SIG-M5 treated with dmso at 0.1 percent for 504 hours (cell line): ENCODE measurements at regions not wholly inside any gene's neighbourhood (a gene's known extent, or its start where the extent isn't known, plus 50 kb on each side); places are given as distances from the start of the nearest gene placed in this dataset.

Source experiments
- DNase-seq: peaks from one replicate; lab custom pipeline; 2025; ENCODE audit not compliant: unreplicated experiment; lab: John Stamatoyannopoulos, UW

GRCh38 chr15:87591582-87591981, 665.0 kb downstream of the NTRK3 start:
- DNase-seq, result no peak

DNA sequence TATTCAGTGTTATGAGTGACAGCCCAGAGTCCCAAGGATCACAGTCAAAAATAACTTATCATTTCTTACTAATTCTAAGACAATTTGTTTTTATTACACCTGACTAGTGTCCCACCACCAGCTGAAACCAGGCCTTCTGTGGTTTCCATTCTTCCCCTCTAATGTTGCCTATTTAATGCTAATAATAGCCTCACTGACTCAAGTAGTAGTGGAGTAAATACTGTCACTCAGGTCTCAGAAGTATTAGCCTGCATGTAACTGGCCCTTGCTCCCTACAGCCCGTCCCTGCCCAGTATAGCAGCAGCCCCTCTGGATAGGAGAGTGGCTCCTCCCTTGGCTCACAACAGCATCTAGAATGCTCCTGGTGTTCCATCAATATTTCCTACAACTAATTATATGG, 665.5 kb downstream of the NTRK3 start:
- no peak for DNase-seq

DNA sequence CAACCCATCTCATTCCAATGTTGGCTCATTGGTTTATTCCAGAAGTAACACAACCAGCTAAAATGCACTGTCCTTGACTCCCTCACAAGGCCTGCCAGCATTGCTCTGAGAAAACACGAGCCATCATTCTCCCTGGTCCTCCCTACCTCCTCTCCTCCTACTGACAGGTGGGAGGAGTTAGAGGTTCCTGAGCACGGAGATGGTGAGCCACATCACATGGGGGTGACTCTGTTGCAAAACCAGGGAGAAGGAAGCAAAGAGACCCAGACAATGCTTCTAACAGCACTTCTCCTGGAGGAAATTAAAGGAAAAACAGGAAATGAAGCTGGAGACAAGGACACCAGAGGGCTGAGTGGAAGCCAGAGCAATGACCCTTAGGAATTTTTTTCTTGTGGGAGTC, 667.4 kb downstream of the NTRK3 start:
- DNase-seq, result no peak

- no peak for DNase-seq
Observed at GRCh38 chr15:87582169-87582568, 674.4 kb downstream of the NTRK3 start.

DNA sequence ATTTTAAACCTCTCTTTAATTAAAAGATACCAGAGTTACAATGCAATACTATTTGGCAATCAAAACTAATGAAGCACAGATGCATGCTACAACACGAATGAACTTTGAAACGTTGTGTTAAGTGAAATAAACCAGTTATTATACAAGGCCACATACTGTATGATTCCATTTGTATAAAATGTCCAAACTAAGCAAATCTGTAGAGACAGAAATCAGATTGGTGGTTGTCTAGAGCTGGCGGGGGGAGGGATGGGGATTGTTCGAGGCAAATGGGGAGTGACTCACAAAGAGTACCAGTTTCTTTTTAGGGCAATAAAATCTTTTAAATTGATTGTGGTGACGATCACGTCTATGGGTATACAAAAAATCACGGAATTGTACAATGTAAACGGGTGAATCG, 677.0 kb downstream of the NTRK3 start:
- no peak for DNase-seq

GRCh38 chr15:87578776-87579175, 677.8 kb downstream of the NTRK3 start:
- no peak for DNase-seq

DNA sequence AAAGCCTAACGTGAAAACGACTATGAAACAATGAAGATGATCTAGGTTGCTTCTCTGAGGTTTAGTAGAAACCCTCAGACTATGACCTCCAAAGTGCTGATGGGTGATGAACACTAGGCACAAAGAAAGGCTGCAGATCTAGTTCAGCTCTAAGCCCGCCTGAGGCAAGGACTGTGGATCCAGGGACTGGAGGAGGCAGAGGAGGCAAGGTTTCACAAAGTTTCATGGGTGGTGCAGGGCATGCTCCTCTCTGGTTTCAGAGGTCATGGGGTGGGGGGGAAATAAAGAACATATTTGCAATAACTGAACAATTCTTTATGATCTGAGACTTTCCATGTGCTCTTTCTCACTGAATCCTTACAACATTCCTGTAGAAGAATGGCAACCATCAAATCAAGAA, 679.2 kb downstream of the NTRK3 start:
- no peak for DNase-seq

DNA sequence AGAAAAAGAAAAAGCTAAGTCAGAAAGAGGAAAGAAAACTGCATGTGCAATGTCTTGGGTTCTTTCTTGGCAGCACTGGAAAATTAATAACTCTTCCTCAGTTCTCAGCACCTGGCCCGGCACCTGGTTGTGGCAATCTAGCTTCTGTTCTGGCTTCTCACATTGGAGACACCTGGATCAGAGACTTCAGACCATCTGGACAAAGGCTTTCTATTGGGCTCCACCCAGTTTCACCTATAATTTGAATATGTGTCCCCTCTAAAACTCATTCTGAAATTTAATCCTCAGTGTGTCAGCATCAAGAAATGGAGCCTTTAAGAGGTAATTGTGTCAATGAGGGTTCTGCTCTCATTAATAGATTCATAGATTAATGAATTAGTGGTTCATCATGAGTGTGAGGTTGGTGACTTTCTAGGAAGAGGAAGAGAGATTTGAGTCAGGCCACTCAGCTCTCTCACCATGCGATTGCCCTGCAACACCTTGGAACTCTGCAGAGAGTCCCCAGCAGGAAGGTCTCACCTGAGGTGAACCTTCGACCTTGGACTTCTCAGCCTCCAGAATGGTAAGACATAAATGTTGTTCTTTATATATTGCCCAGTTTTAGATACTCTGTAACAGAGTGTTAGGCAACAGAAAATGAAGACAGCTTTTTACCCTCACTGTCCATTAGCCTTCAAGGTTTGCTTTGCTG, 679.9 kb downstream of the NTRK3 start:
- no peak for DNase-seq

DNA sequence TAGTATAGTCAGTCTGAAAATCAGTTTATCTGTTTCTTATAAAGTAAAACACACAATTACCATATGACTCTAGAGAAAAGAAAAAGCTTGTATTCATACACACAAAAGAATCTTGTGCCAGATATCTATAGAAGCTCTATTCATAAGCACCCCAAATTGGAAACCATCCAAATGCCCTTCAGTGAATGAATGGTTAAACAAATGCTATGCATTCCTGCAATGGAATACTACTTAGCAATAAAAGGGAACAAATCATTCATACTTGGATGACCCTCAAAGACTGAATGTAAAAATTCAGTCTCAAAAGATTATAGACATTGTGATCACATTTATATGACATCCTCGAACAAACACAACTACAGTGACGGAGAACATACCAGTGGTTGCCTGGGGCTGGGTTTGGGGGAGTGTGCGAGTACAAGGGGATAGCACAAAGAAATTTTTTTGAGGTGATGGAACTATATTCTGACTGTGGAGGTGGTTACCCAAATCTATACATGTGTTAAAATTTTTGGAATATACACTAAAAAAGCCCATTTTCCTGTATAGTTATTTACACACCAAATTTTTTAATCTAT, 680.6 kb downstream of the NTRK3 start:
- DNase-seq, result no peak

DNA sequence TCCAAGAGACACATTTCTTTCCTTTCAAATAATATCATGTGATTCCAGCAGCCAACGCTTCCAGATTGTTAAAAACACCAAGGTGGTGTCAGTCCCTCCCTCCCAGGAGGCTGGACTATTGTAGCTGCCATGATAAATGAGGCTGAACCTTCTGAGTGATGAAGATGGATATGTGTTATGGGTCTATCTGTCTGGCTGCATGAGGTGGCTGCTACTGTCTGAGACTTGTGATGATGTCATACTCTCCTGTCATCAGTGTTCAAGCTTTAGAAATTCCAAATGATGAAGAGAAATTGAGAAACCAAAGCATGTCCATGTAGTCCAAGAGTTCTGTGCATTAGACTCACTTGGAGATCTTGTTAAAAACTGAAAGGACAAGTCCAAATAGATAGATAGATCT, 683.0 kb downstream of the NTRK3 start:
- DNase-seq, result no peak

DNA sequence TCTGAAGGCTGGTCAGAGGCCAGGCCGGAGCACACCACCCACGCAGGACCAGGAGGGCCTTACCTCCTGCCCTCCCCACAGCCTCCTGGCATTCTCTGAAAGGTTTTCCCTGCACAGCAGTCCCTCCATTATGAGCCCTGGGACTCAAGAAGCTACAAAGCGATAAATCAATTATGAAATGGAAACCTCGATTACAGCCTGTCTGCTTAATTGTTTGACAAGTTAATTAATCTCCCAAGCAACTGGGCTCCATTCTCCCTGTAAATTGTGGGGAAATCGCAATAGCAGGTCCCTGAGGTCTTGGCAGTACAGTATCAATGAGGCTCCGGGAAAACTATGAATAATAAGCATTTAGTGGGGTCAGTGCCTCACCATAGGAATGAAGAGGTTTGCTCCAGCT, 683.5 kb downstream of the NTRK3 start:
- no peak for DNase-seq

GRCh38 chr15:87572381-87572910, 684.1 kb downstream of the NTRK3 start:
- no peak for DNase-seq

DNA sequence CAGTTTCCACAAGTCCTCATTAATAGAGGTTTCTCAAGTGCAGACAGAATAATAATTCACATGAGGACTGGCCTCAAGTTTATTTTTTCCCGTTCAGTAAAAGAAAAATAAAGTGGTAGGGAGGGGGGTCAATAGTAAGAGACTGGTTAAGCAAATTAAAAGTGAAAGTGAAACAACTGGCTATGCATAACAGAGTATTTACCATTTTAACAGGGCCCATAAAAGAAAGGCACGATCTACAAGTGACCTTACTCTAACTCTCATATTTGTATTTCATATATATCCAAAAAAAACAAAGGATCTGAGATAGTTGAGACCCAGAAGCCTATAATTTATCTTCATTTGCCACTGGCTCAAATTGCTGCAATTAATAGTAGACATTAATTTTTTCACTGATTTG, 686.3 kb downstream of the NTRK3 start:
- DNase-seq, result no peak

GRCh38 chr15:87569581-87569980, 687.0 kb downstream of the NTRK3 start:
- DNase-seq, result no peak

GRCh38 chr15:87567406-87568030, 689.0 kb downstream of the NTRK3 start:
- no peak for DNase-seq

DNA sequence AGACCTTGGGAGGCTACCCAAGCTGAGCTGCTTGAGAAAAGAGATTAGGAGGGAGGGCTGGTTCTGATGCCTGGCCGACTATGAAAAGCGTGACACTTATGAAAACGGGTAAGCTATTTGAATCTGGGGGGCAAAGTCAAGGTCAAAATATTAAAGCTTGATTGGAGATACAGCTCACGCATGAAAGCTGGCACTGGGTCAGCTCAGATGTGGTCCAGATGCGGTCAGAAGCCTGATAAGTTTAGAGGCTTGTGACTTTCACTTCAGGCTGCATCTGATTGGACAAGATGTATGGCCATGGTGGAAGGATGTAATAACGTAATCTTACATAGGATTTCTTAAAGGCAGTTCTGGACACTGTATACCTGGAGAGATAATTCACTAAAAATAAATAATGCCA, 690.3 kb downstream of the NTRK3 start:
- no peak for DNase-seq

GRCh38 chr15:87564681-87565080, 691.9 kb downstream of the NTRK3 start:
- DNase-seq, result no peak

- DNase-seq, result no peak
Observed at GRCh38 chr15:87563869-87564268, 692.7 kb downstream of the NTRK3 start.

DNA sequence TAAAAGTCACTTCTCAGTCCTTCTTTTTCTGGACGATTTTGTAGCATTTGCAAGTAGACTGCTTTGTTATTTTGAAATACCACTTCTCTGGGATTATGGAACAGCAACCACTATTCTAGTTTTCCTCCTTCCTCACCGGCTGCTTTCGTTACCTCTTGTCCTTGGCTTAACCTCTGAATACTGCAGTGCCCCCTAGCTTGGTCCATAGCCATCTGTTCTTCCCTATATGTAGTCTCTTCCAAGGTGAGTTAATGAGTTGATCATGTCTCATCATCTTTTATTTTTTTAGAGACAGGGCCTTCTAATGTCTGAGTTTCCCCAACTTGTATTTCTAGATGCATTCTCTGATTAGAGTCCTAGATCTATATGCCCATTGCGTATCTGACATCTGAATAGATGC, 694.3 kb downstream of the NTRK3 start:
- no peak for DNase-seq

DNA sequence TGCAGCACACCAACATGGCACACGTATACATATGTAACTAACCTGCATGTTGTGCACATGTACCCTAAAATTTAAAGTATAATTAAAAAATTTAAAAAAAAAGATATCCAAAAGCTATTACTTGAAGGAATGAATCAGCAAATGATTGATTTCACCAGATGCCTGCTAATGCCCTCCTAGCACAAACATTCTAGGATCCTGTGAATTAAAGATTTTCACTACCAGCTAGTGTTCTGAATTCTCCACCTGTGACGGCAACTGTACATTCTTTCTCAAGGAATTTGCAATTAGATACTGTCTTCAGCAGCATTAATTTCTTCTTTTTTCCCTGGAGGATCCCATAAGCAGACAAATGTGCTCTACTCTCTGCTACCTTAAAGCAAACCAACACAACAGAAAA, 694.9 kb downstream of the NTRK3 start:
- DNase-seq, result no peak

DNA sequence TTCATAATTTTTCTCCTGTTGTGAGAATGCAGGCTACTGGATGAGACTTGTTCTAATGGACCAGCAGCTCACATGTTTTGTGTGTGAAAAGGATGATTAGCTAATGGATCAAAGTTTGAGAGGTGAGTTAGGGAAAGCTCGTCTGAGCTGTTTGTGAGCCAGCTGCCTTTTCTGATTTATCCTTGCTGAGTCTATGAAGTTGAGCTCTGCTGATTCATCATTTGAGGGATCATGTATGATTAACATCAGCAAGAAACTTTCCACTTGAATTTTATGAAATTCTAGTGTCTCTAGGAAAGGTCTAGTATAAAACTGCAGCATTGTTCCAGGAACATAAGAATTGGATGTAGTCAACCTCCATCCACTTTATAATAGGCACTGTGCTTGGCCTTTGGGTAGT, 698.7 kb downstream of the NTRK3 start:
- DNase-seq, result no peak

DNA sequence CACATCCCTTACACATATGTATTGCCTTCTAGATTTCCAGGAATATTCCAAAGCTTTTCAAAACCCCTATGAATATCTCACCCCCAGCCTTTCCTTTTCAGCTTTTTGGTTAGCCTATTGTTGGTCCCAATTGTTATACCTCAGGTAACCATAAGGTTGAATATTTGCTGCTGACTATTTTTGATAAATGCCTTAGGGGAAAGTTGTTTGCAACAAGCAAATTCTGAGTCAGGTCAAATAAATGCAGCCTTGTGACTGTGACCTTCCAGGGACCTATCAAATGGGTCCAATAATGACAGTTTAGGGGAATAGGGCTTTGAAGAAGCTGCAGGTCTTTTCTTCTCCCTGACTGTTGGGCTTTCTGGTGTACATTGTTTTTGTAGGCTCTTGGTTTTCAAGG, 699.7 kb downstream of the NTRK3 start:
- DNase-seq, result no peak
